Smooth muscle cell (in vitro differentiated cells): ENCODE measurements at regions not wholly inside any gene's neighbourhood (a gene's known extent, or its start where the extent isn't known, plus 50 kb on each side); places are given as distances from the start of the nearest gene placed in this dataset.

Experiments
- DNase-seq: peaks from one replicate; lab custom pipeline; 2025; ENCODE audit not compliant: unreplicated experiment; lab: John Stamatoyannopoulos, UW
- H2AFZ ChIP-seq: fragments of 200-600 bp; sonication (generic); 2 replicates; pipeline ENCODE4 v1.6.0; 2016; ENCODE audit warnings: antibody characterized with exemption, low read depth, mild to moderate bottlenecking
- H3F3A ChIP-seq: fragments of 200-600 bp; sonication (generic); 2 replicates; pipeline ENCODE4 v1.6.0; 2017; ENCODE audit warnings: antibody characterized with exemption, low read depth
- H3K27ac ChIP-seq: fragments of 200-600 bp; sonication (generic); 2 replicates; pipeline ENCODE4 v1.5.1; 2016; ENCODE audit warnings: low read depth, mild to moderate bottlenecking
- H3K27me3 ChIP-seq: fragments of 200-600 bp; sonication (generic); 2 replicates; pipeline ENCODE4 v1.6.1; 2016; ENCODE audit warnings: low read depth, mild to moderate bottlenecking
- H3K36me3 ChIP-seq: fragments of 200-600 bp; sonication (generic); 2 replicates; pipeline ENCODE4 v1.5.1; 2016; ENCODE audit warnings: low read depth
- H3K4me1 ChIP-seq: fragments of 200-600 bp; sonication (generic); 2 replicates; pipeline ENCODE4 v1.5.1; 2016; ENCODE audit warnings: low read depth
- H3K4me2 ChIP-seq: fragments of 200-600 bp; sonication (generic); 2 replicates; pipeline ENCODE4 v1.6.0; 2016; ENCODE audit warnings: mild to moderate bottlenecking
- H3K4me3 ChIP-seq: fragments of 200-600 bp; sonication (generic); 2 replicates; pipeline ENCODE4 v1.5.1; 2016; ENCODE audit warnings: mild to moderate bottlenecking
- H3K79me2 ChIP-seq: fragments of 200-600 bp; sonication (generic); 2 replicates; pipeline ENCODE4 v1.6.0; 2016; ENCODE audit warnings: low read depth, mild to moderate bottlenecking
- H3K9ac ChIP-seq: fragments of 200-600 bp; sonication (generic); 2 replicates; pipeline ENCODE4 v1.6.0; 2016; ENCODE audit warnings: low read depth
- H3K9me3 ChIP-seq: fragments of 200-600 bp; sonication (generic); replicated peaks from 2 replicates; pipeline ENCODE4 v1.5.1; 2016; ENCODE audit warnings: low read depth
- H4K20me1 ChIP-seq: fragments of 200-600 bp; sonication (generic); 2 replicates; pipeline ENCODE4 v1.6.0; 2016; ENCODE audit warnings: low read depth
- WGBS: methylation state at CpG from one replicate; pipeline ENCODE4 v1.1.7; 2016; ENCODE audit warnings: low lambda C conversion rate; 5-methylcytosine and 5-hydroxymethylcytosine counted together
- TF ChIP-seq, protein P1 (sequence below): fragments of 200-600 bp; sonication (generic); IDR thresholded peaks from 2 replicates; pipeline ENCODE4 v1.5.1; 2017; ENCODE audit warnings: borderline replicate concordance, mild to moderate bottlenecking, antibody characterized with exemption; ENCODE audit not compliant: insufficient read depth, poor library complexity, severe bottlenecking

DNA sequence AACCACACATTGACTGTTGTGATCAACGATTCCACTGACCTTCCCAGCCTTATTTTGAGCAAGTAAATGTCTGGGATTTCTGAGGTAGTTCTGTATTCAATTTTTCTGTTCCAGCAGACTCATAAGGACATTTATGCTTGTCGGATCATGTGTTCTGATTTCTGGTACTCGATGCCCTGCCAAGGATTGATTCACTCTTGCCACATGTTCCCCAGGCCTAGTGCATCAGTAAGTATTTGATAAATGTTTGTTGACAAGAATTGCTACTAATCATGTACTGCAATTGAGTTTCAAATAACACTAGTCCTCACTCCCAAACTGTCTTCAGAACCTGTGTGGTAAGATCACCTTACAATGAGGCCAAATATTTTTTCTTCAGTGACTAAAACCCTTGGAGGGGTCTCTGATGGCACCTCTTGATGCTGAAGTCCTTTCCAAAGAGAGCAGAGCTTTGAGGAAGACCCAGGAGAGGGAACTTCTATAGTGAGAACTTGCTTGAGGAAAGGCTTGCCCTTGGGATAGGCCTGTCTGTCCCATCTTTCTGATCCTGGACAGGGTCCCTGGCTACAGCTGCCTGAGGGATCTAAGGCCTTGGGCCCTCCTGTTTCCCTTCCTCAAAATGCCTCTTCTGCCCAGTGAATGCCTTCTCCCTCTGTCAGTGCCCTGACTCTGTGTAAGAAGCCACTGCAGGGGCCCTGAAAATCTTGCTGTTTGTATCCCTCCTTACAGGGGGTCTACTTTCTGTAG, 115.8 kb upstream of the FAM78B start:
- H3K27ac ChIP-seq, result no peak overlapping the region
- WGBS, result 65% methylated on average over 3 of the region's 3 CpGs
- no peaks in the 10 kb centered on the region for H3K79me2 ChIP-seq
- no peak overlapping the region for H3K4me2 ChIP-seq
- H3K9ac ChIP-seq, result no peak overlapping the region
- H4K20me1 ChIP-seq, result no peaks in the 10 kb centered on the region
- H3K27me3 ChIP-seq, result no peaks in the 10 kb centered on the region
- TF ChIP-seq, protein P1, sequence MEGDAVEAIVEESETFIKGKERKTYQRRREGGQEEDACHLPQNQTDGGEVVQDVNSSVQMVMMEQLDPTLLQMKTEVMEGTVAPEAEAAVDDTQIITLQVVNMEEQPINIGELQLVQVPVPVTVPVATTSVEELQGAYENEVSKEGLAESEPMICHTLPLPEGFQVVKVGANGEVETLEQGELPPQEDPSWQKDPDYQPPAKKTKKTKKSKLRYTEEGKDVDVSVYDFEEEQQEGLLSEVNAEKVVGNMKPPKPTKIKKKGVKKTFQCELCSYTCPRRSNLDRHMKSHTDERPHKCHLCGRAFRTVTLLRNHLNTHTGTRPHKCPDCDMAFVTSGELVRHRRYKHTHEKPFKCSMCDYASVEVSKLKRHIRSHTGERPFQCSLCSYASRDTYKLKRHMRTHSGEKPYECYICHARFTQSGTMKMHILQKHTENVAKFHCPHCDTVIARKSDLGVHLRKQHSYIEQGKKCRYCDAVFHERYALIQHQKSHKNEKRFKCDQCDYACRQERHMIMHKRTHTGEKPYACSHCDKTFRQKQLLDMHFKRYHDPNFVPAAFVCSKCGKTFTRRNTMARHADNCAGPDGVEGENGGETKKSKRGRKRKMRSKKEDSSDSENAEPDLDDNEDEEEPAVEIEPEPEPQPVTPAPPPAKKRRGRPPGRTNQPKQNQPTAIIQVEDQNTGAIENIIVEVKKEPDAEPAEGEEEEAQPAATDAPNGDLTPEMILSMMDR, result no peak
- H3K4me3 ChIP-seq, result no peak overlapping the region
- no peak for DNase-seq
- H3K36me3 ChIP-seq, result no peaks in the 10 kb centered on the region
- no peaks in the 10 kb centered on the region for H3K4me1 ChIP-seq
- H3K9me3 ChIP-seq, result no peaks in the 10 kb centered on the region
- H2AFZ ChIP-seq, result no peak overlapping the region
- no peaks in the 10 kb centered on the region for H3F3A ChIP-seq

- no peak for DNase-seq
Observed at GRCh38 chr1:166283190-166283589, 116.4 kb upstream of the FAM78B start.

DNA sequence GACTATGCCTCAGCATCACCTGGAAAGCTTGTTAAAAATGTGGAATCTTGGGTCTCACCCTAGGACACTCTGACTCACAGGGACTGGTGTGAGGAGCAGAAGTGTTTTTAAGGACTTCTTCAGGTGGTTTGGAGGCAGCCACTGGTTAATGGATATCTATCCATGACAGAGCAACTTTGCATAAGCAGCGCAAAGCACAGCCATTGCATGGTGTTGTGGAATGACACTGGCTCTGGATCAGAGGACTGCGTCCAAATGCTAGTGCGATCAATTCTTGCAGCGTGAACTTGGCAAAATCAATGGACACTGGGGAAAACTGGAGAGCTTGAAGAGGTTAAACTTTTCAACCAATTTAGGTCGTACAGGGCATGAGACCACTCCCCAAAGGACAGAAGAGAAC, 116.8 kb upstream of the FAM78B start:
- Histone ChIP-seq H3K4me3 (no peak overlapping the region), H3K4me2 (no peak overlapping the region), H3K4me1 (no peaks in the 10 kb centered on the region), H3K36me3 (no peaks in the 10 kb centered on the region), H2AFZ (no peak overlapping the region), H3K27me3 (no peaks in the 10 kb centered on the region), H3K9me3 (no peaks in the 10 kb centered on the region), H3F3A (no peaks in the 10 kb centered on the region), H3K27ac (no peak overlapping the region), H4K20me1 (no peaks in the 10 kb centered on the region), H3K79me2 (no peaks in the 10 kb centered on the region), H3K9ac (no peak overlapping the region)
- WGBS, result 86% methylated on average over 5 of the region's 5 CpGs
- TF ChIP-seq, protein P1, result no peak
- DNase-seq, result no peak

More at GRCh38 chr1:166283190-166283589, 116.4 kb upstream of the FAM78B start:
- Histone ChIP-seq H3K27ac (no peak overlapping the region), H2AFZ (no peak overlapping the region), H3K79me2 (no peaks in the 10 kb centered on the region), H3K36me3 (no peaks in the 10 kb centered on the region), H3K4me1 (no peaks in the 10 kb centered on the region), H3K4me2 (no peak overlapping the region), H3K27me3 (no peaks in the 10 kb centered on the region), H3K4me3 (no peak overlapping the region), H4K20me1 (no peaks in the 10 kb centered on the region), H3K9ac (no peak overlapping the region), H3K9me3 (no peaks in the 10 kb centered on the region), H3F3A (no peaks in the 10 kb centered on the region)
- 63% methylated on average over 6 of the region's 6 CpGs for whole genome bisulfite sequencing
- TF ChIP-seq, protein P1, result no peak
